Mucosa of descending colon (tissue), 3 donors: ENCODE measurements at regions not wholly inside any gene's neighbourhood (a gene's known extent, or its start where the extent isn't known, plus 50 kb on each side); places are given as distances from the start of the nearest gene placed in this dataset.

Experiments
- ATAC-seq: fragments of 200-7000 bp; cut with Tn5 transposase; one replicate; pipeline ENCODE4 v1.9.1; 2020; ENCODE audit warnings: mild to moderate bottlenecking, moderate library complexity
- DNase-seq, 3 donors: peaks; one replicate each; pipeline ENCODE4 v3.0.0-alpha.2; 2020
- H3K36me3 ChIP-seq: fragments of 200-600 bp; one replicate; pipeline ENCODE4 v1.8.0; 2021; ENCODE audit warnings: low read depth, mild to moderate bottlenecking
- H3K4me1 ChIP-seq: fragments of 200-600 bp; one replicate; pipeline ENCODE4 v1.8.0; 2021; ENCODE audit warnings: low read depth, mild to moderate bottlenecking
- H3K4me3 ChIP-seq: fragments of 200-600 bp; one replicate; pipeline ENCODE4 v1.8.0; 2021; ENCODE audit warnings: mild to moderate bottlenecking
- H3K9me3 ChIP-seq: fragments of 200-600 bp; one replicate; pipeline ENCODE4 v1.8.0; 2021; ENCODE audit warnings: mild to moderate bottlenecking
- CTCF ChIP-seq: fragments of 200-600 bp; IDR thresholded peaks from one replicate; pipeline ENCODE4 v1.8.0; 2022; ENCODE audit warnings: antibody characterized with exemption, mild to moderate bottlenecking
- intact Hi-C, 2 donors: fragments of 100-400 bp; cut with DNase I in 1 of 2; cut with micrococcal nuclease in 1 of 2; formaldehyde crosslinking; loops; one replicate each; pipeline versions ENCODE4 v1.11.0 to v1.11.1; 2022; cut with DNase I, micrococcal nuclease
- donor health status: DM: no; HTN: no; CAD: no; lungs with moderate emphysema.
- donor health status: DM: no; HTN: no; CAD: no.
- donor health status: DM: no; HTN: yes; CAD: no.

DNA sequence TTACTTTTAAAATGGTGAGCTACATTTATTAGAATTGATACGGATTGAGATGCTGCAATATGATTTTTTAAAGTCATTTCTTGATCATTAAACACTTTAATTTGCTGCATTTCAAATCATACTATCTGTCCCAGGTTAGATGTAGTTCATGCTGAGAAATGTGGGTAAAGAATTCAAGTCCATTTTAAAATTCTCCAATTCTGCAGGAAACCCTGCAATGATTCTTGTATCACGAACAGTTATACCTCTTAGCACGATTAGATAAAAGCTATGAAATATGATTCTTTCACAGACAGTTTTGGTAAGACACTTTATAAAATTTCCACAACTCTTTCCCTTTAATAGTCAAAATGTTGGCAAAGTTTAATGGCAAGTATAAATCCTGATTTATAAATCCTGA lies 693.4 kb downstream of the ADGRL2 start:
- ATAC-seq: no peak
- Histone ChIP-seq H3K4me1 (no peaks in the 10 kb centered on the region), H3K36me3 (no peaks in the 10 kb centered on the region), H3K4me3 (no peak overlapping the region), H3K9me3 (peaks cover 21% of the 10 kb centered on the region)
- intact Hi-C loops: no loop called here
- no peak for TF ChIP-seq CTCF
- DNase-seq: no peak

- TF ChIP-seq CTCF: no peak
- intact Hi-C loops: no loop called here
- Histone ChIP-seq H3K36me3 (no peaks in the 10 kb centered on the region), H3K9me3 (peaks cover 21% of the 10 kb centered on the region), H3K4me3 (no peak overlapping the region), H3K4me1 (no peaks in the 10 kb centered on the region)
- ATAC-seq (no peak), DNase-seq (no peak)
Observed at GRCh38 chr1:82492159-82492558, 691.4 kb downstream of the ADGRL2 start.

- Histone ChIP-seq H3K36me3 (no peaks in the 10 kb centered on the region), H3K4me1 (no peaks in the 10 kb centered on the region), H3K4me3 (no peak overlapping the region), H3K9me3 (peaks cover 19% of the 10 kb centered on the region)
- intact Hi-C loops: no loop called here
- ATAC-seq (no peak), DNase-seq (no peak)
- TF ChIP-seq CTCF: no peak
Observed at GRCh38 chr1:82491301-82492048, 690.7 kb downstream of the ADGRL2 start.

- intact Hi-C loops: no loop called here
- DNase-seq: no peak
Observed at GRCh38 chr1:82487778-82488177, 687.0 kb downstream of the ADGRL2 start.

DNA sequence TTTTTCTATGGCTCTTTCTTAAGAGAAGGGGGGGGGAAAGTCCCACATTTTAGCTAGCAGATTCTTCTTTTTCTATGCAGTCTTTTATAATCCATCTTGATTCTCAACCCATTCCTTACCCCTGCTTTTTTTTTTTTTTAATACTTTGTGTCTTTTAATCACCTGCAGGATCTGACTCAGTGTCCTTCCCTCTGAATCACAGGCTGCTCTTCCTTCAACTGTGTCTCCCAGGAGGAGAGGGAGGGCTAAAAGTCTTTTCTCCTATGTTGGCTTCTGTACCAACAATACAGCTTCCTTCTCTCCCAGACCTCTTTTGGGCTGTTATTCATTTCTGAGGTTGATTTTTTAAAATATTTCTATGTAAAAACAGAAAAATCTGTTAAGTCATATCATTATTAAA lies 686.2 kb downstream of the ADGRL2 start:
- no peak for DNase-seq
- Histone ChIP-seq H3K4me3 (no peak overlapping the region), H3K36me3 (no peaks in the 10 kb centered on the region), H3K9me3 (no peaks in the 10 kb centered on the region), H3K4me1 (no peaks in the 10 kb centered on the region)
- ATAC-seq: no peak
- intact Hi-C loops: no loop called here
- TF ChIP-seq CTCF: no peak

More at GRCh38 chr1:82487778-82488177, 687.0 kb downstream of the ADGRL2 start:
- TF ChIP-seq CTCF: no peak
- H3K4me3 ChIP-seq: no peak overlapping the region
- H3K9me3 ChIP-seq: no peaks in the 10 kb centered on the region
- H3K36me3 ChIP-seq: no peaks in the 10 kb centered on the region
- no peak for ATAC-seq
- H3K4me1 ChIP-seq: no peaks in the 10 kb centered on the region

GRCh38 chr1:82486468-82486867 lies 685.7 kb downstream of the ADGRL2 start:
- intact Hi-C loops: no loop called here
- Histone ChIP-seq H3K4me1 (no peaks in the 10 kb centered on the region), H3K4me3 (no peak overlapping the region), H3K9me3 (no peaks in the 10 kb centered on the region), H3K36me3 (no peaks in the 10 kb centered on the region)
- ATAC-seq (no peak), DNase-seq (no peak)
- TF ChIP-seq CTCF: no peak
